GM18873 (cell line): ENCODE measurements at regions not wholly inside any gene's neighbourhood (a gene's known extent, or its start where the extent isn't known, plus 50 kb on each side); places are given as distances from the start of the nearest gene placed in this dataset.

Experiments used
- ATAC-seq: cut with Tn5 transposase; IDR thresholded peaks from one replicate; pipeline ENCODE4 v1.9.1; 2021; ENCODE audit warnings: mild to moderate bottlenecking, moderate library complexity, moderate number of reproducible peaks; ENCODE audit not compliant: unreplicated experiment, low FRiP score

DNA sequence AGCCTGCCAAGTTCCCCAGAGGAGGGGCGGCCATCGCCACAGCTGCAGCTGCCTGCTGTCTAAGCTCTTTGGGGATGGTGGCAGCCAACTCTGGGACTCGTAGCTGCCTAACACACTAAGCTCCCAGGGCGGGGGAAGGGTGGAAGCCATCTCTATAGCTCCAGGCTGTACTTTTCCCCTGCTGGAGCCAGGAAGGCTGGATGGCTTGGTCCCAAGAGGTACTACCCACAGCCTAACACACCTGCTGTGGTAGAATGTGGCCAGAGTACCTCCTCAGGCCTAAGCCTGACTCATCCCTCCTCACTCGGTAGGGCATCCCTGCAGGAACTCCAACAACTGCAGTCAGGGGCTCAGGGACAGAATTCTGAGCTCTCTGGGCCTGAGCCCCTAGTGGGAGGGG, 151.7 kb upstream of the TAC1 start:
- ATAC-seq = no peak

DNA sequence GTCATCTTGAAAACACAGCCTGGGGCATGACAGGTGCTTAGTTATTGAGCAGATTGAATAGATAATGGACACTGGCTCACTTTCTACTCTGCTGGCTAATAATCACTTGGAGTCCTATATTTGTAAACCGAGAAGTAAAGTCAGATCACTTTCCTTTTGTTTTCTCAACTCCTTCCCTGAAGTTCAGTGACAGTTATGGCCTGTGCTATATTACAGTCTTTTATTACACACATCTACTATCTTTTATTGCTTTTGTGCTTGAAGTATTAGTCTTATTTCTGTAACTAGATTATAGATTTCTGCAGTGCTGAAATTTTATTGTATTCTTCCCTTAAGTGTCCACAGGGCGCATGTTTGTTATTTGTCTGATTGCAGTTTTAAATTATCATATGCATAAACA, 136.4 kb upstream of the TAC1 start:
- no peak for ATAC-seq

DNA sequence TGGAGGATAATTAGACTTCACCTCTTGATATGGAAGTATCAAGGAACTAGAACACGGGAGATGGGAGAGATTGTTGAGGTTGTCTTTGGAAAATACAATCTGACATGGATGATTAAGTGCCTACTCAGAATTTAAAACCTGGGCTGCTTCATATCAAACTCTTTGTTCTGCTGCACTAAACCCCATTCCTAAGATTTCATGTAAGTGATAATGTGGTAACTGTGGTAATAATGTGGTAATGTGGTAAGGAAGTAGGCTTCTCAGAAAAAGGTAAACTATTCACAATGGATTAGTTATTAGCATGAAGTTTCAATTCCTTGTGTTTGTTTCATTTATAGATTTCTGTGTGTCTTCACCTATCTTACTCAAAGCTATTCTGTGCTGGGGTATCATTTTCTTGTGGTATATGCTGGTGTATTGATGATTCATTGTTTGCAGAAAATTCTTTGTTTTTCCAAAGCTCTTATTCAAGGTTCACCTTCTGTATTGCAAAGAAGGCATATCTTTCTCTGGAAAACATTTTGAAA, 129.9 kb upstream of the TAC1 start:
- peak; percentile 62 for ATAC-seq

DNA sequence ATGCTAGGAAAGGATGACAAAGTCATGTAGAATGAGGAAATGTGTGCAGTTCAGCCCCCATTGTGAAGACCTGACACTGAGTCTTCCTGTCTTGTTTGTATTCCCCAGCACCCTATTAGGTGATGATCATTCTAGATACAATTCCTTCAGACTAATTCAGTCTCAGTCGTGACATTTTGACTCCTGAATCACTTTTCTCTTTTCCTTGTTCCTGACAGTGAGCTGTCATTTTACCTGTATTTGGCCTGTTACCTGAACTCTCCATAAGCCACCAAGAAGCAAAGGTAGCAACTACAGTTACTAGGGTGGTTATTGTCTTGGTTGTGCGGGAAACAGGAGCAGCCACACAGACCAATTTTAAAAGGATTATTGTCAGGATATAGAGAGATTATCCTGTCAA, 111.4 kb upstream of the TAC1 start:
- no peak for ATAC-seq

DNA sequence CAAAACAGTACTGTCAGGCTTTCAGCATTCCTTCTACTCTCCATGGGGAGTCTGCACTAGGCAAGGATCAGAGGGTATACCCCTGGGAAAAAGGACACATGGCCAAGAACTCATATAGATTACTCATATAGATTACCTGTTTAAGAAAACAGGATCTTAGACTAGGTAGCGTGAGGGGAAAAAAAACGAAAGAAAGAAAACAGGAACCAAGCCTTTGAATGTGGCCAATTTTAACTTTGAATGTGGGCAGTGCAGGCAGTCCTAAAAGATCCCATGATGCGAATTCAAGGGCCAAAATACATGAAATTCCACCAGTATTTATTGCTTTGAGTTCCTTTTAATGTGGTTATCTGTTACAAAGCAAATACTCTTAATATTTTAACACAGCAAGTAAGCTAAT, 108.6 kb upstream of the TAC1 start:
- ATAC-seq = peak; percentile 87

DNA sequence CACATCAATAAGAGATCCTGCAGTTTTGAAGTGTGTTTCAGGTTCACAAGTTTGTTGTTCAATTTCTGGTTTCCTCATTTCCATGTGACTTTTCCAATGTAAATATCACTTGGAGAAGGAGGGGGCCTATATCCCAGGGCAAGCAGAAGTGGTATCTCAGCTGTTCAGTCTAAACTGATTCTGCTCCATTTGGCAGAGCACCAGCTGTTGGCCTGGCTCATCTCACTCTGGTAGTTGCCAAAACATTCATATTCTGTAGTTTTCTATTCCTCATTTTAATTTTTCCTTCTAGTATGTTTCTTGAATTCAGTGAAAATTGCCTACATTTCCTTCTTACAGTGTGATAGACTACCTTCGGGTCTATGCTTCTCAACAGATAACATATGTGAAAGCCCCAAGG, 101.8 kb upstream of the TAC1 start:
- ATAC-seq = no peak

DNA sequence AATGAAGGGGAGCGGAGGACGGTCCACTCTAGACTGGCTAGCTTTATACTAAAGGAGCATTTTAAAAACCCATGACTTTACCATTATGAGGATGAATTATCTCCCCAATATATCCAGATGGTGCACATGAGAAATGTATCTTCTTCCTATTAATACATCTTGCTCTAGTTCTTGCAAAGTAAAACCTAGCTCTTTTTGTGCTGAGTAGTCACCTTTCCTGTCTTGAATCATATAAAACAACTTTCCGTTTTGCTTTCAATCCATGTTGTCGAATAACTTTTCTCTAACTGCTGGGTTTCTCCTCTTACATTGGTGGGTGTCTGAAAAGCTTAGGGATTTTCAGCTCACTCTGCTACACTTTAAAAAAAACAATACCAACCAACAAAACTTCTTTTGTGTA, 96.3 kb upstream of the TAC1 start:
- ATAC-seq = no peak

DNA sequence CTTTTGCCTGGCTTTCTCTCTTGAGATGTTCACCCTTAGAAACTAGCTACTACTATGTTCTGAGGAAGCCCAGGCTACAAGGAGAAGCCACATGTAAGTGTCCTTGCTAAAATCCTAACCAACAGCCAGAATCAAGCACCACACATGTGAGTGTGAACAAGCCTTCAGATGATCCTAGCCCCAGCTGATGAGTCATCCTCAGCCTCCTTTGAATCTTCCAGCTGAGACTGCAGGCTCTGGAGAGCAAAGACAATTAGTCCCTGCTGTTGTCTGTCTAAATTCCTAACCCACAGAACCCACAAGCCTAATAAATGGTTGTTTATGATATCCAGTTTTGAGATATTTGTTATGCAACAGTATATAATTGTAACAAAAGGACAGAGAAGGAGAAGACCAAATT, 92.8 kb upstream of the TAC1 start:
- no peak for ATAC-seq

DNA sequence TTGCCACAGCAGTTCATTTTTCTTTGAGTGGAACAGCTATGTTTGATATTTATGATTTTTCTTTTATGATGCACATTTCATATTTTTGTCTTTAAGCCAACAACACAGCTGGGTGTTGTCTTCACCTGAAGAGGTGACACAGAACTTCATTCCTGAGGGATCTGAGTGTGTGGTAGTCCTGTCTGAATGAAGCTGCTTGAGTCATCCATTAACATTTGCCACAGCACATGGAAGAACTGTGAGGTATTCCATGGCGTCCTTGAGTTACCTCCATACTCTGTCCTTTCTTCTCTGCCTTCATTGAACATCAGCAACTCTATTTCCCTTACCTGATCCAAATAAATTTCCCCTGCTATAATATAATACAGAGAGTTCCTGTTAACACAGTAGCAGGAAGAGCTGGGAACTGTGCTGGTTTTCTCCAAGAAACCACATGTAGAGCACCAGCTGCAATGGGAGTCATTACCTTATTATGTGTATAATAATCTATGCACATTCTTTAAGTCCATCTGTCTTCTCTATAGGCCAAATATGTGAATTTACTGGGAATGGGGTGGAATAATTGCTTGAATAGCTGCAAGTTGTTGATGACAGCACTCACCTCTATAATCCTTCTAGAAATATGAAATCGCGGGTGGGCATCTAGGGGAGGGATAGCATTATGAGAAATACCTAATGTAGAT, 72.4 kb upstream of the TAC1 start:
- no peak for ATAC-seq

DNA sequence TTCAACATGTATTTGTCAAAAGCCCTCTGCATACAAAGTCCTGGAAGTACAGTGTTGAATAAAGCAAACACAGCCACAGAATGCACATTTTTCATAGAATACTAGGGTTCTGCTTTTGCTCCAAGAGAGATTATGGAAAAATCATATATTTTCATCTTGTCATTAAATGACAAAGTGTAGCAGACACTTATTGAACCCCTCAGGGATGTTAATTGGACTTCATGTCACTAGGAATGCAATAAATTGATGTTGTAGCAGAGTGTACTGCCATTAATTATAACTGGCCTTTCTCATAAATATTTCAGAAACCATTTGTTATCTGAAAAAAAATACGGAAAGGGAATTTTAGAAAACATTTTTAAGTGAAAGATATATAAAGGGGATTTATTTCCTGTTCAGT, 64.5 kb upstream of the TAC1 start:
- ATAC-seq = no peak

DNA sequence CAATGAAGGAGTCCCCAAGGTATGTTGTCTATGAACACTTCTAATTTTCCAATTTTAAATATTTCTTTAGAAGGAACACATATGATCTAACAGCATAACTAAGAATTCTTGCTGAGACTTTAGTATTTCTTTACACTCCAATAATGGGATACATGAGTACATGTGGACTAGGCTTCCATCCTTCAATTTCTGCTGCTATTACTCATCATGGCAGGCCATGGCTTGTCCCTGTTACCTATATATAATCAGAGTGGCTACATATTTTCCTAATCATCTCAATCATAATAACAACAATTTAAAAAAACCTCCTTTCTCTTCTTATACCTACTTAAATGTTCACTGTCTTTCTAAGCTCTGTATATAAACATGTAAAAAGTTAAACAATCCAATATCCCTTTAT, 60.3 kb upstream of the TAC1 start:
- ATAC-seq = no peak

DNA sequence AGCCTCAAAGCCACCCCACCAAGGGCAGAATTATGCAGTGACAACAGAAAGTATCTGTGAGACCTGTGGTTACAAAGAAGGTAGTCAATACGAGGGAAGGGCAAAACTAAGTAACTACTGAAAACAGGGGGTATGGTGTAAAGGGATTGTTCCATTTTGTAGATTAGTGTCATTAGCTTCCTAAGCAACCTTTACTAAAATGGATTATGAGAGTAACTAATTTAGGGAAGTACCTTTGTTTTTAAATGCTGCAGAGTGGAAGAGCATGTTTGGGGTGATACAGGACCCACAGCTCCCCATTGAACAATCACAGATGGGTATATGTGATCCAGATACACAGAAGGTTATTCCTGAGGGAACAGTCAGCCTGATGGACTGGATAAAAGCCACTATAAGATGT, 51.3 kb upstream of the TAC1 start:
- no peak for ATAC-seq
